IMR-90 (cell line): ENCODE measurements at regions not wholly inside any gene's neighbourhood (a gene's known extent, or its start where the extent isn't known, plus 50 kb on each side); places are given as distances from the start of the nearest gene placed in this dataset.

Experiments
- ATAC-seq: fragments of 200-7000 bp; cut with Tn5 transposase; 2 replicates; pipeline ENCODE4 v1.9.1; 2020; ENCODE audit warnings: low read depth, mild to moderate bottlenecking, moderate library complexity
- BruUV-seq: library from RNA; stranded (reverse); fragments of 400-500 nt; replicated peaks from 2 replicates; lab custom pipeline; 2021; lab: Mats Ljungman, UMichigan
- CTCF ChIA-PET: fragments of 300-600 bp; formaldehyde crosslinking; extraction: SDS; loops from one replicate; lab custom pipeline; 2021; ENCODE audit warnings: antibody characterized with exemption; lab: Yijun Ruan, JAX
- POLR2A ChIA-PET: fragments of 300-600 bp; sonication (Branson Sonifier 250); formaldehyde crosslinking; loops from one replicate; lab custom pipeline; 2022; ENCODE audit warnings: antibody characterized with exemption; ENCODE audit not compliant: unreplicated experiment; lab: Charles Lee
- DNase-seq: peaks from one replicate; pipeline ENCODE4 v3.0.0; 2013
- H2AFZ ChIP-seq: replicated peaks from 2 replicates; pipeline ENCODE3; 2013; ENCODE audit warnings: low read length, mild to moderate bottlenecking; ENCODE audit not compliant: poor library complexity
- H2AK5ac ChIP-seq: 2 replicates; pipeline ENCODE4 v1.6.1; 2013; ENCODE audit warnings: low read depth, low read length, inconsistent platforms
- H2AK9ac ChIP-seq: replicated peaks from 2 replicates; pipeline ENCODE3; 2013; ENCODE audit warnings: mild to moderate bottlenecking, low read depth, low read length, moderate library complexity; ENCODE audit not compliant: poor library complexity
- H2BK120ac ChIP-seq: 2 replicates; pipeline ENCODE4 v1.6.1; 2013; ENCODE audit warnings: low read depth, low read length, inconsistent platforms
- H2BK15ac ChIP-seq: 3 replicates; pipeline ENCODE4 v1.6.1; 2013; ENCODE audit warnings: low read depth, low read length, inconsistent platforms
- H2BK20ac ChIP-seq: 2 replicates; pipeline ENCODE4 v1.6.1; 2013; ENCODE audit warnings: low read depth, mild to moderate bottlenecking, inconsistent platforms, low read length, moderate library complexity
- H2BK5ac ChIP-seq: 2 replicates; pipeline ENCODE4 v1.6.1; 2013; ENCODE audit warnings: mild to moderate bottlenecking, low read depth, low read length, inconsistent platforms; ENCODE audit not compliant: poor library complexity, severe bottlenecking
- H3K14ac ChIP-seq: replicated peaks from 2 replicates; pipeline ENCODE4 v1.6.1; 2013; ENCODE audit warnings: low read depth, low read length, inconsistent platforms
- H3K18ac ChIP-seq: 2 replicates; pipeline ENCODE4 v1.6.1; 2013; ENCODE audit warnings: low read depth, low read length, control low read depth
- H3K23ac ChIP-seq: 2 replicates; pipeline ENCODE4 v1.6.1; 2013; ENCODE audit warnings: low read depth, low read length, inconsistent platforms
- H3K27ac ChIP-seq: 2 replicates; pipeline ENCODE4 v1.5.1; 2013; ENCODE audit warnings: mild to moderate bottlenecking, control low read depth, low read length; ENCODE audit not compliant: insufficient read depth
- H3K27me3 ChIP-seq: 2 replicates; pipeline ENCODE4 v1.6.1; 2013; ENCODE audit warnings: low read length; ENCODE audit not compliant: control insufficient read depth, insufficient read depth
- H3K36me3 ChIP-seq: 2 replicates; pipeline ENCODE4 v1.6.1; 2013; ENCODE audit warnings: low read length, mixed read lengths; ENCODE audit not compliant: control insufficient read depth, insufficient read depth
- H3K4ac ChIP-seq: 2 replicates; pipeline ENCODE4 v1.6.1; 2013; ENCODE audit warnings: low read depth, low read length, inconsistent platforms
- H3K4me1 ChIP-seq: 2 replicates; pipeline ENCODE4 v1.6.1; 2013; ENCODE audit warnings: low read length, mixed read lengths; ENCODE audit not compliant: control insufficient read depth, insufficient read depth
- H3K4me2 ChIP-seq: 2 replicates; pipeline ENCODE4 v1.6.1; 2013; ENCODE audit warnings: low read depth, mild to moderate bottlenecking, control low read depth, low read length, moderate library complexity
- H3K4me3 ChIP-seq: 2 replicates; pipeline ENCODE4 v1.5.1; 2013; ENCODE audit warnings: low read depth, mild to moderate bottlenecking, control low read depth, low read length, moderate library complexity; ENCODE audit not compliant: insufficient read depth
- H3K56ac ChIP-seq: 2 replicates; pipeline ENCODE4 v1.6.1; 2013; ENCODE audit warnings: low read length, inconsistent platforms; ENCODE audit not compliant: insufficient read depth; ENCODE audit errors: extremely low read depth
- H3K79me1 ChIP-seq, 2 experiments: 2 replicates each; pipeline ENCODE4 v1.6.1; 2013; ENCODE audit warnings: low read length in 2 of 2, inconsistent platforms in 1 of 2, low read depth in 1 of 2
- H3K9ac ChIP-seq: 2 replicates; pipeline ENCODE4 v1.6.1; 2013; ENCODE audit warnings: low read depth, low read length, control low read depth
- H3K9me1 ChIP-seq: 2 replicates; pipeline ENCODE4 v1.6.1; 2013; ENCODE audit warnings: low read length, inconsistent platforms; ENCODE audit not compliant: insufficient read depth
- H3K9me3 ChIP-seq: 2 replicates; pipeline ENCODE4 v1.6.1; 2013; ENCODE audit warnings: low read length; ENCODE audit not compliant: control insufficient read depth, insufficient read depth
- H4K20me1 ChIP-seq: 2 replicates; pipeline ENCODE4 v1.6.1; 2013; ENCODE audit warnings: low read length, inconsistent platforms; ENCODE audit not compliant: insufficient read depth
- H4K5ac ChIP-seq: 2 replicates; pipeline ENCODE4 v1.6.1; 2013; ENCODE audit warnings: mild to moderate bottlenecking, low read depth, low read length, control low read depth
- H4K8ac ChIP-seq, 2 experiments: 2 replicates each; pipeline ENCODE4 v1.6.1; 2013; ENCODE audit warnings: low read depth in 2 of 2, low read length in 2 of 2, control low read depth in 1 of 2, inconsistent platforms in 1 of 2
- H4K91ac ChIP-seq: 2 replicates; pipeline ENCODE4 v1.6.1; 2013; ENCODE audit warnings: low read depth, low read length, inconsistent platforms; ENCODE audit not compliant: insufficient read depth
- BHLHE40 ChIP-seq: fragments of 150-350 bp; IDR thresholded peaks from 2 replicates; pipeline ENCODE4 v1.6.1; 2016; ENCODE audit warnings: mild to moderate bottlenecking, low read depth, low read length
- CHD1 ChIP-seq: IDR thresholded peaks from 2 replicates; pipeline ENCODE4 v1.6.1; 2012; ENCODE audit warnings: low read depth, low read length, improper control_type of control experiment
- CTCF ChIP-seq: conservative IDR thresholded peaks from 2 replicates; pipeline ENCODE4 v1.5.1; 2012; ENCODE audit warnings: mild to moderate bottlenecking, low read depth, low read length, improper control_type of control experiment
- FOS ChIP-seq: fragments of 150-350 bp; IDR thresholded peaks from 2 replicates; pipeline ENCODE4 v1.6.1; 2016; ENCODE audit warnings: low read depth, low read length
- MAZ ChIP-seq: IDR thresholded peaks from 2 replicates; pipeline ENCODE4 v1.6.1; 2012; ENCODE audit warnings: low read depth, mild to moderate bottlenecking, low read length, improper control_type of control experiment, moderate library complexity, borderline replicate concordance
- MXI1 ChIP-seq: IDR thresholded peaks from 2 replicates; pipeline ENCODE4 v1.6.1; 2012; ENCODE audit warnings: low read depth, mild to moderate bottlenecking, low read length, moderate library complexity, borderline replicate concordance
- NFE2L2 ChIP-seq: fragments of 150-350 bp; IDR thresholded peaks from 2 replicates; pipeline ENCODE4 v1.6.1; 2016; ENCODE audit warnings: low read depth, mild to moderate bottlenecking, low read length
- POLR2A ChIP-seq: IDR thresholded peaks from 2 replicates; pipeline ENCODE4 v1.6.1; 2012; ENCODE audit warnings: mild to moderate bottlenecking, low read depth, low read length
- RAD21 ChIP-seq: IDR thresholded peaks from 2 replicates; pipeline ENCODE4 v1.6.1; 2012; ENCODE audit warnings: low read length, improper control_type of control experiment
- RFX5 ChIP-seq: IDR thresholded peaks from 2 replicates; pipeline ENCODE4 v1.8.0; 2012; ENCODE audit warnings: low read depth, mild to moderate bottlenecking, low read length, moderate library complexity
- WGBS, 2 experiments: methylation state at CpG; one replicate each; pipeline versions ENCODE4 v1.1.5 to v1.1.7; 2013; ENCODE audit warnings: missing lambda C conversion rate in 2 of 2; ENCODE audit not compliant: insufficient read length in 1 of 2; ENCODE audit errors: extremely low coverage in 2 of 2; 5-methylcytosine and 5-hydroxymethylcytosine counted together
- dilution Hi-C: fragments of 300-500 bp; cut with HindIII; formaldehyde crosslinking; loops from one replicate; pipeline ENCODE4 v1.14.3; 2018; ENCODE audit warnings: low sequenced_read_pairs; ENCODE audit not compliant: unreplicated experiment
- in situ Hi-C: fragments of 300-500 bp; cut with MboI; formaldehyde crosslinking; loops from 3 replicates; pipeline ENCODE4 v1.14.3; 2019; ENCODE audit warnings: low sequenced_read_pairs, inconsistent platforms, mixed read lengths
- intact Hi-C: fragments of 100-400 bp; cut with micrococcal nuclease; formaldehyde crosslinking; loops from 2 replicates; pipeline ENCODE4 v1.10.0; 2022
- TF ChIP-seq, protein P1 (sequence below): fragments of 150-350 bp; IDR thresholded peaks from 2 replicates; pipeline ENCODE4 v1.6.1; 2017; ENCODE audit warnings: mild to moderate bottlenecking, antibody characterized with exemption, low read length, low read depth

GRCh38 chr7:4500812-4501211 is 181.3 kb upstream of the FOXK1 start:
- TF ChIP-seq CHD1 (no peak), FOS (no peak), POLR2A (no peak), BHLHE40 (no peak), MAZ (no peak), MXI1 (no peak), CTCF (no peak), RFX5 (no peak), RAD21 (no peak), NFE2L2 (no peak)
- TF ChIP-seq, protein P1, sequence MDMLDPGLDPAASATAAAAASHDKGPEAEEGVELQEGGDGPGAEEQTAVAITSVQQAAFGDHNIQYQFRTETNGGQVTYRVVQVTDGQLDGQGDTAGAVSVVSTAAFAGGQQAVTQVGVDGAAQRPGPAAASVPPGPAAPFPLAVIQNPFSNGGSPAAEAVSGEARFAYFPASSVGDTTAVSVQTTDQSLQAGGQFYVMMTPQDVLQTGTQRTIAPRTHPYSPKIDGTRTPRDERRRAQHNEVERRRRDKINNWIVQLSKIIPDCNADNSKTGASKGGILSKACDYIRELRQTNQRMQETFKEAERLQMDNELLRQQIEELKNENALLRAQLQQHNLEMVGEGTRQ: no peak
- Histone ChIP-seq H2BK120ac (no peak overlapping the region), H3K18ac (no peak overlapping the region), H3K4me1 (no peaks in the 10 kb centered on the region), H3K9me1 (no peaks in the 10 kb centered on the region), H4K8ac (no peak overlapping the region), H3K23ac (no peak overlapping the region), H2BK20ac (no peak overlapping the region), H4K91ac (no peak overlapping the region), H2AK9ac (no peak overlapping the region), H3K79me1 (no peaks in the 10 kb centered on the region), H3K27ac (no peak overlapping the region), H3K4me3 (no peak overlapping the region), H3K36me3 (no peaks in the 10 kb centered on the region), H3K4me2 (no peak overlapping the region), H3K9me3 (peaks cover 19% of the 10 kb centered on the region), H2BK15ac (no peak overlapping the region), H3K14ac (no peak overlapping the region), H2AK5ac (no peak overlapping the region), H3K27me3 (no peaks in the 10 kb centered on the region), H4K20me1 (no peaks in the 10 kb centered on the region), H2AFZ (no peak overlapping the region), H2BK5ac (no peak overlapping the region), H3K4ac (no peak overlapping the region), H4K5ac (no peak overlapping the region), H3K9ac (no peak overlapping the region), H3K56ac (no peak overlapping the region)
- intact Hi-C loops (no loop called here), in situ Hi-C loops (no loop called here), dilution Hi-C loops (no loop called here)
- POLR2A ChIA-PET: no interaction called here
- CTCF ChIA-PET: no interaction called here
- WGBS, 2 experiments: 80% methylated on average over 1 of the region's 10 CpGs; no CpG with 5 or more reads in 1 of the 2 experiments
- BruUV-seq: no TSS peak
- no peak for ATAC-seq
- no peak for DNase-seq
